Mesenchymal stem cell (in vitro differentiated cells and primary cell): ENCODE measurements at regions not wholly inside any gene's neighbourhood (a gene's known extent, or its start where the extent isn't known, plus 50 kb on each side); places are given as distances from the start of the nearest gene placed in this dataset.

Experiments
- DNase-seq: peaks from one replicate; pipeline ENCODE4 v3.0.0-alpha.2; 2013
- H2AFZ ChIP-seq: one replicate; pipeline ENCODE4 v1.6.1; 2013; ENCODE audit warnings: low read depth, mild to moderate bottlenecking, control low read depth, inconsistent platforms, low read length, moderate library complexity
- H2AK5ac ChIP-seq: 2 replicates; pipeline ENCODE4 v1.6.1; 2013; ENCODE audit warnings: low read length, moderate library complexity, mild to moderate bottlenecking, inconsistent platforms; ENCODE audit not compliant: severe bottlenecking
- H2BK120ac ChIP-seq: one replicate; pipeline ENCODE4 v1.6.1; 2013; ENCODE audit warnings: low read depth, mild to moderate bottlenecking, inconsistent platforms, low read length, moderate library complexity
- H2BK12ac ChIP-seq, 2 experiments: one replicate each; pipeline ENCODE4 v1.6.1; 2013; ENCODE audit warnings: inconsistent platforms in 2 of 2, low read length in 2 of 2, mild to moderate bottlenecking in 2 of 2, moderate library complexity in 2 of 2, control low read depth in 1 of 2
- H2BK15ac ChIP-seq: one replicate; pipeline ENCODE4 v1.6.1; 2013; ENCODE audit warnings: mild to moderate bottlenecking, low read depth, inconsistent platforms; ENCODE audit not compliant: poor library complexity, severe bottlenecking
- H2BK5ac ChIP-seq: 2 replicates; pipeline ENCODE4 v1.6.1; 2013; ENCODE audit warnings: low read depth, mild to moderate bottlenecking, low read length, control low read depth, inconsistent platforms; ENCODE audit not compliant: poor library complexity, severe bottlenecking
- H3K14ac ChIP-seq, 2 experiments: one replicate each; pipeline ENCODE4 v1.6.1; 2013; ENCODE audit warnings: inconsistent platforms in 2 of 2, low read length in 2 of 2, control low read depth in 1 of 2, mild to moderate bottlenecking in 1 of 2, moderate library complexity in 1 of 2
- H3K18ac ChIP-seq, 2 experiments: one replicate each; pipeline ENCODE4 v1.6.1; 2013; ENCODE audit warnings: inconsistent platforms in 2 of 2, low read length in 2 of 2, control low read depth in 1 of 2, low read depth in 1 of 2, mild to moderate bottlenecking in 1 of 2
- H3K23ac ChIP-seq, 2 experiments: one replicate each; pipeline ENCODE4 v1.6.1; 2013; ENCODE audit warnings: inconsistent platforms in 2 of 2, low read length in 2 of 2, mild to moderate bottlenecking in 2 of 2, moderate library complexity in 2 of 2, control low read depth in 1 of 2
- H3K27ac ChIP-seq: 2 replicates; pipeline ENCODE4 v1.5.1; 2013; ENCODE audit warnings: mild to moderate bottlenecking, moderate library complexity, low read length, control low read depth, inconsistent platforms; ENCODE audit not compliant: poor library complexity, severe bottlenecking
- H3K27me3 ChIP-seq, 2 experiments: 2 replicates each; pipeline versions ENCODE4 v1.6.1 to v1.7.0; 2013; ENCODE audit warnings: low read length in 2 of 2, mild to moderate bottlenecking in 2 of 2, moderate library complexity in 2 of 2, control low read depth in 1 of 2, inconsistent platforms in 1 of 2; ENCODE audit not compliant: control insufficient read depth in 1 of 2, insufficient read depth in 1 of 2
- H3K36me3 ChIP-seq, 2 experiments: 2 replicates each; pipeline versions ENCODE4 v1.6.1 to v1.7.0; 2013; ENCODE audit warnings: low read length in 2 of 2, control low read depth in 1 of 2, inconsistent platforms in 1 of 2, low read depth in 1 of 2, mild to moderate bottlenecking in 1 of 2; ENCODE audit not compliant: insufficient read depth in 2 of 2, control insufficient read depth in 1 of 2
- H3K4ac ChIP-seq, 2 experiments: one replicate each; pipeline ENCODE4 v1.6.1; 2013; ENCODE audit warnings: inconsistent platforms in 2 of 2, low read length in 2 of 2, mild to moderate bottlenecking in 2 of 2, moderate library complexity in 2 of 2, control low read depth in 1 of 2, low read depth in 1 of 2
- H3K4me1 ChIP-seq: 2 replicates; pipeline ENCODE4 v1.6.1; 2013; ENCODE audit warnings: low read depth, low read length, control low read depth; ENCODE audit not compliant: control insufficient read depth, insufficient read depth
- H3K4me2 ChIP-seq: 2 replicates; pipeline ENCODE4 v1.6.1; 2013; ENCODE audit warnings: low read length, mild to moderate bottlenecking, inconsistent platforms; ENCODE audit not compliant: poor library complexity, severe bottlenecking
- H3K4me3 ChIP-seq, 2 experiments: 2 replicates each; pipeline versions ENCODE4 v1.5.1 to v1.7.0; 2013; ENCODE audit warnings: low read length in 2 of 2, mild to moderate bottlenecking in 2 of 2, control low read depth in 1 of 2, low read depth in 1 of 2; ENCODE audit not compliant: insufficient read depth in 1 of 2
- H3K79me1 ChIP-seq: replicated peaks from 2 replicates; pipeline ENCODE4 v1.6.1; 2013; ENCODE audit warnings: mild to moderate bottlenecking, control low read depth, low read length, inconsistent platforms; ENCODE audit not compliant: poor library complexity, severe bottlenecking
- H3K9ac ChIP-seq: 2 replicates; pipeline ENCODE4 v1.7.0; 2013; ENCODE audit warnings: mild to moderate bottlenecking, low read length, moderate library complexity
- H3K9me3 ChIP-seq: 2 replicates; pipeline ENCODE4 v1.7.0; 2013; ENCODE audit warnings: mild to moderate bottlenecking, low read length; ENCODE audit not compliant: control insufficient read depth
- H4K8ac ChIP-seq: one replicate; pipeline ENCODE4 v1.6.1; 2013; ENCODE audit warnings: inconsistent platforms, mild to moderate bottlenecking, low read length, moderate library complexity
- H4K91ac ChIP-seq: one replicate; pipeline ENCODE4 v1.6.1; 2013; ENCODE audit warnings: mild to moderate bottlenecking, low read length, inconsistent platforms
- WGBS: methylation state at CpG from one replicate; pipeline ENCODE4 v1.1.7; 2013; ENCODE audit warnings: mixed read lengths; 5-methylcytosine and 5-hydroxymethylcytosine counted together

DNA sequence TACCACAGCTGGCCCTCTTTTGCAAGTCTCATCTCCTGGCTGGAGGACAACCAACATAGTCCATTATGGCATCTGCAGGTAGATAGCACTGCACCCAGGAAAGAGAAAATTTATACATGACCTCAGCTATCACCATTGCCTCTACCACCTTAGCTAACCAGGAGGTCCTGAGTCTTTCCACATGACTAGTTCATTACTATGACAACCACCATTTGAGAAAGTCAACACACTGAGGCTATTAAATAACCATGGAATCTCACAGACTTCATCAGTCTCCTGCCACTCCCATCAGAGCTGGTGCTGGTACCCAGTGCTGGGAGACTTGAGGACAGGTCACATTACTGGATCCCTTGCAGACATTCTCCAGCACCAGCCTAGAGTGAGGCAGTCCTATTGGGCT is 285.9 kb downstream of the GBA3 start:
- Histone ChIP-seq H3K27ac (no peak overlapping the region), H2AK5ac (no peak overlapping the region), H2BK12ac (no peak overlapping the region), H4K8ac (no peak overlapping the region), H3K23ac (no peak overlapping the region), H3K4ac (no peak overlapping the region), H2BK15ac (no peak overlapping the region), H3K9me3 (peaks cover 46% of the 10 kb centered on the region), H3K9ac (no peak overlapping the region), H3K79me1 (no peaks in the 10 kb centered on the region), H3K4me1 (peaks cover 2% of the 10 kb centered on the region), H3K14ac (no peak overlapping the region), H3K18ac (no peak overlapping the region), H2AFZ (no peak overlapping the region), H2BK120ac (no peak overlapping the region), H3K27me3 (no peaks in the 10 kb centered on the region), H4K91ac (no peak overlapping the region), H3K4me3 (no peak overlapping the region), H3K4me2 (no peak overlapping the region), H2BK5ac (no peak overlapping the region), H3K36me3 (no peaks in the 10 kb centered on the region)
- DNase-seq, result no peak

DNA sequence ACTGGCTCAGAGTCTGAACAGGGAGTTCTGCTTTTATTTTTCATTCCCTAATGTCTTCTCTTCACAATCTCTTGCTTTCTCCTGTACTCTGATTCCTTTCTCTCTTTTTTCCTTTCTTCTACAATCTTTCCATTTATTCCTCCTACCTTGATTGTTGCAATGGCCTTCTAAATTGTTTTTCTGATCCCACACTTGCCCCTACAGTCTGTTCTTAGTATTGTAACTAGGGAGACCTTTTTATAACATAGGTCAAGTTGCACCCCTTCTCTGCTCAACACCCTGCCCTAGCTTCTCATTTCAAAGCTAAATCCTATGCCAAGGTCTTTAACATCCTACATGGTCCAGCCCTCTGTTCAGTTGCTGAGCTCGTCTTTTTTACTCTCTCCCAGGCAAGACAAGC is 277.9 kb downstream of the GBA3 start:
- no peak overlapping the region for H3K4ac ChIP-seq
- H2BK12ac ChIP-seq, result no peak overlapping the region
- no peak overlapping the region for H3K18ac ChIP-seq
- H3K9ac ChIP-seq, result no peak overlapping the region
- no peak overlapping the region for H2AK5ac ChIP-seq
- H2BK15ac ChIP-seq, result no peak overlapping the region
- no peaks in the 10 kb centered on the region for H3K79me1 ChIP-seq
- no peaks in the 10 kb centered on the region for H3K4me1 ChIP-seq
- H3K14ac ChIP-seq, result no peak overlapping the region
- WGBS, result 31% methylated on average over 1 of the region's 1 CpG
- no peak overlapping the region for H4K91ac ChIP-seq
- H2BK120ac ChIP-seq, result no peak overlapping the region
- H3K27me3 ChIP-seq, result no peaks in the 10 kb centered on the region
- DNase-seq, result no peak
- H3K36me3 ChIP-seq, result no peaks in the 10 kb centered on the region
- no peak overlapping the region for H3K4me2 ChIP-seq
- no peak overlapping the region for H3K4me3 ChIP-seq
- H2AFZ ChIP-seq, result no peak overlapping the region
- no peak overlapping the region for H3K27ac ChIP-seq
- no peak overlapping the region for H4K8ac ChIP-seq
- H2BK5ac ChIP-seq, result no peak overlapping the region
- H3K23ac ChIP-seq, result no peak overlapping the region
- peaks cover 24% of the 10 kb centered on the region for H3K9me3 ChIP-seq

DNA sequence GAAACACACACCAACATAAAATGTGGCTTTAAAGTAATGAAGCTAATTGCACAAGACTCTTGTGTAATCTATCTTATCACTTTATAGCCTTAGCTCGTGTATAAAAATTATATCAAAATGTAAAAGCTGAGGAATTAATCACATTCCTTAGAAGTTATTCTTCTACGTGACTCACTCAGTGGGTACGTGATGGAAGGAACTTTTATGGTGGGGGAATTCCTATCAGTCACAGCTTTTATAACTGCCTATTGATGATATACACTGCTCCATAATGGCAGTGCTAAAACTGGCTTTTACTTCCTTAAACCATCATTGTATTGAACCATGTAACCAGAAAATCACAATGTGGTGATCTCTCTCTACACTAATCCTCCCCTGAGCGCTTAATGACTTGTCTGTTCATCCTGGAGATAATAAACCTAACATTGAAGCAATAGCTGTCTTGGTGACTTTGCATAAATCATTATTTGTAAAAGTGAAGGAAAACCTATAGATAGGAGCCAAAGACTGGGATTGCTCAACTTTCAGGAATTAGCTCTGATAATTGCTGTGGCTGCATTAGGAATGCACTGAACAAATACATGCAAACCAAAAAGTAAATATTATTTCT is 276.7 kb downstream of the GBA3 start:
- no peak for DNase-seq
- Histone ChIP-seq H3K36me3 (no peaks in the 10 kb centered on the region), H3K18ac (no peak overlapping the region), H3K27me3 (no peaks in the 10 kb centered on the region), H3K4me1 (no peaks in the 10 kb centered on the region), H3K27ac (no peak overlapping the region), H3K79me1 (no peaks in the 10 kb centered on the region), H2BK120ac (no peak overlapping the region), H3K4ac (no peak overlapping the region), H2BK12ac (no peak overlapping the region), H2AFZ (no peak overlapping the region), H2BK5ac (no peak overlapping the region), H4K8ac (no peak overlapping the region), H2AK5ac (no peak overlapping the region), H3K14ac (no peak overlapping the region), H2BK15ac (no peak overlapping the region), H3K9ac (no peak overlapping the region), H3K9me3 (peaks cover 14% of the 10 kb centered on the region), H3K4me3 (no peak overlapping the region), H3K4me2 (no peak overlapping the region), H4K91ac (no peak overlapping the region), H3K23ac (no peak overlapping the region)
- WGBS, result 80% methylated on average over 1 of the region's 4 CpGs

DNA sequence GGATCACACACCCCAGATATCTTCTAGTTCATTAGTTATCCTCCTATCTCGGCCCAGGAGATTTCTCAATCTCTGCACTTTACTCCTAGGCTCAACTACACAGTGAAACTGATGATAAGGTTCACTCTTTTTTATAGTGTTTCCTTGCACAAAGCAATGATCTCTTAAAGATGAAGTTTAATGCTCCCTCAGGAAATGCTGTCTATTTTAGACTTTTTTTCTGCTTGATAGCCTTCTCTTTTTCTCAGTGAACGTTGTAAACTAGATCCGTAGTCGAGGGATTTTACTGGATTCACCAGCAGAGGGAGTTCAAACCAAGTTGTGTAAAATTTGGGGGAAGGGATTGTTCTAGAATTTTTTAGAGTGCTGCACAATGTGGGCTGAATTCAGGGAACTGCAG is 269.6 kb downstream of the GBA3 start:
- no peak overlapping the region for H3K14ac ChIP-seq

More for the DNA sequence above, 269.6 kb downstream of the GBA3 start:
- H3K4me2 ChIP-seq, result no peak overlapping the region
- no peak overlapping the region for H4K8ac ChIP-seq
- no peak overlapping the region for H2BK120ac ChIP-seq
- no peak overlapping the region for H3K4me3 ChIP-seq
- H3K9me3 ChIP-seq, result no peaks in the 10 kb centered on the region
- no peak overlapping the region for H3K18ac ChIP-seq
- no peak overlapping the region for H3K27ac ChIP-seq
- WGBS, result 23% methylated on average over 4 of the region's 4 CpGs
- no peaks in the 10 kb centered on the region for H3K4me1 ChIP-seq
- H3K79me1 ChIP-seq, result no peaks in the 10 kb centered on the region
- no peak overlapping the region for H3K4ac ChIP-seq
- no peak overlapping the region for H3K23ac ChIP-seq
- no peak overlapping the region for H2AK5ac ChIP-seq
- H2AFZ ChIP-seq, result no peak overlapping the region
- no peak overlapping the region for H2BK5ac ChIP-seq
- H2BK15ac ChIP-seq, result no peak overlapping the region
- H2BK12ac ChIP-seq, result no peak overlapping the region
- no peaks in the 10 kb centered on the region for H3K36me3 ChIP-seq
- no peaks in the 10 kb centered on the region for H3K27me3 ChIP-seq
- no peak overlapping the region for H3K9ac ChIP-seq
- H4K91ac ChIP-seq, result no peak overlapping the region
- peak; percentile 4 for DNase-seq
